ENCODE measurements at regions not wholly inside any gene's neighbourhood (a gene's known extent, or its start where the extent isn't known, plus 50 kb on each side); places are given as distances from the start of the nearest gene placed in this dataset.

- no peak overlapping the region for H3K27ac Mint-ChIP-seq
- POLR2A ChIA-PET, result no interaction called here
- CTCF ChIA-PET, result no interaction called here
Measured at GRCh38 chr4:156477636-156478035, 494.0 kb downstream of the PDGFC start.

GRCh38 chr4:156476359-156476758 is 495.2 kb downstream of the PDGFC start:
- no peaks in the 10 kb centered on the region for H3K9me3 Mint-ChIP-seq
- no peak for ATAC-seq
- H3K36me3 Mint-ChIP-seq (ENCODE audit: low read depth), result no peaks in the 10 kb centered on the region
- no peak overlapping the region for H3K27ac Mint-ChIP-seq
- no peak overlapping the region for H3K4me3 Mint-ChIP-seq
- ChIA-PET CTCF (no interaction called here), POLR2A (no interaction called here)
- no peak for TF ChIP-seq CTCF (IDR thresholded peaks at IDR 0.05)
- H3K4me1 Mint-ChIP-seq (ENCODE audit: low read depth), result no peaks in the 10 kb centered on the region
- H3K27me3 Mint-ChIP-seq, result no peaks in the 10 kb centered on the region
- DNase-seq, result no peak
- intact Hi-C loops (cut with micrococcal nuclease), result no loop called here

More at GRCh38 chr4:156477636-156478035, 494.0 kb downstream of the PDGFC start:
- Mint-ChIP-seq H3K36me3 (ENCODE audit: low read depth) (no peaks in the 10 kb centered on the region), H3K9me3 (no peaks in the 10 kb centered on the region), H3K27me3 (no peaks in the 10 kb centered on the region), H3K4me1 (ENCODE audit: low read depth) (no peaks in the 10 kb centered on the region), H3K4me3 (no peak overlapping the region)
- intact Hi-C loops (cut with micrococcal nuclease), result no loop called here
- ATAC-seq (no peak), DNase-seq (no peak)
- TF ChIP-seq CTCF (IDR thresholded peaks at IDR 0.05), result no peak

DNA sequence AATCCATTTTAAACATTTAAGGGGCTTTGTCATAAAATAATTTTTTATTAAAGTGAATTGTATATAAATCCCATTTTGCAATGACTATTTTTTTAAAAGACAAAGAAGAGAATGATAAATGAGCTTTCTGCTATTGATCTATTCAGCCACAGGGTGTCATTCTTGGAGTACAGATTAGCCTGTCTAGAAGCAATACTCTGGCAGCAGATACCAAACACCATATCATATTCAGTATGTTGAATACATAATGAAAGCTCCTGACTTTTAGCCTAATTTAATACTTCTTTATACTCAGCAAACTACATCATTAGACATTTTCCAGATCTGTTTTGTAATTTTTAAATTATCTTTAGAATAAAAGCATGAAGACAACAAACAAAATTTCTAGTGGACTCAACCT is 496.3 kb downstream of the PDGFC start:
- Mint-ChIP-seq H3K9me3 (no peaks in the 10 kb centered on the region), H3K4me1 (ENCODE audit: low read depth) (no peaks in the 10 kb centered on the region), H3K36me3 (ENCODE audit: low read depth) (no peaks in the 10 kb centered on the region), H3K4me3 (no peak overlapping the region), H3K27ac (no peak overlapping the region), H3K27me3 (no peaks in the 10 kb centered on the region)
- DNase-seq (no peak), ATAC-seq (no peak)
- ChIA-PET POLR2A (no interaction called here), CTCF (no interaction called here)
- intact Hi-C loops (cut with micrococcal nuclease), result no loop called here
- no peak for TF ChIP-seq CTCF (IDR thresholded peaks at IDR 0.05)

- Mint-ChIP-seq H3K27me3 (no peaks in the 10 kb centered on the region), H3K4me3 (no peak overlapping the region), H3K9me3 (no peaks in the 10 kb centered on the region), H3K36me3 (ENCODE audit: low read depth) (no peaks in the 10 kb centered on the region), H3K27ac (no peak overlapping the region), H3K4me1 (ENCODE audit: low read depth) (no peaks in the 10 kb centered on the region)
- intact Hi-C loops (cut with micrococcal nuclease), result no loop called here
- ChIA-PET POLR2A (no interaction called here), CTCF (no interaction called here)
- TF ChIP-seq CTCF (IDR thresholded peaks at IDR 0.05), result no peak
- ATAC-seq (no peak), DNase-seq (no peak)
Measured at GRCh38 chr4:156473151-156473550, 498.4 kb downstream of the PDGFC start.

GRCh38 chr4:156472624-156473023 is 499.0 kb downstream of the PDGFC start:
- no peak overlapping the region for H3K27ac Mint-ChIP-seq
- ATAC-seq (no peak), DNase-seq (no peak)
- H3K4me3 Mint-ChIP-seq, result no peak overlapping the region
- ChIA-PET CTCF (no interaction called here), POLR2A (no interaction called here)
- TF ChIP-seq CTCF (IDR thresholded peaks at IDR 0.05), result no peak
- H3K27me3 Mint-ChIP-seq, result no peaks in the 10 kb centered on the region
- H3K4me1 Mint-ChIP-seq (ENCODE audit: low read depth), result no peaks in the 10 kb centered on the region
- H3K36me3 Mint-ChIP-seq (ENCODE audit: low read depth), result no peaks in the 10 kb centered on the region
- no peaks in the 10 kb centered on the region for H3K9me3 Mint-ChIP-seq
- intact Hi-C loops (cut with micrococcal nuclease), result no loop called here

Data from activated CD8-positive, alpha-beta T cell treated with anti-CD3 and anti-CD28 coated beads for 36 hours (primary cell).